HEK293 (cell line): ENCODE measurements at regions not wholly inside any gene's neighbourhood (a gene's known extent, or its start where the extent isn't known, plus 50 kb on each side); places are given as distances from the start of the nearest gene placed in this dataset.

Experiments
- CTCF ChIA-PET: fragments of 350-600 bp; formaldehyde crosslinking; extraction: SDS; loops from one replicate; lab custom pipeline; 2021; ENCODE audit warnings: antibody characterized with exemption; lab: Yijun Ruan, JAX
- POLR2A ChIA-PET: fragments of 300-600 bp; formaldehyde crosslinking; extraction: SDS; loops from one replicate; lab custom pipeline; 2020; ENCODE audit warnings: antibody characterized with exemption, inconsistent platforms; lab: Yijun Ruan, JAX
- H3K27ac ChIP-seq: fragments of 200-500 bp; sonication (Bioruptor generic); 2 replicates; pipeline ENCODE4 v1.5.1; 2014; ENCODE audit warnings: low read depth, low read length, control low read depth, inconsistent platforms; ENCODE audit errors: extremely low read depth
- H3K36me3 ChIP-seq, 2 experiments: fragments of 200-500 bp in 1 of 2; sonication (Bioruptor generic) in 1 of 2; 1 replicate in 1 of 2; 2 replicates in 1 of 2; pipeline ENCODE4 v1.5.1; 2014 to 2017; ENCODE audit warnings: inconsistent platforms in 2 of 2, low read length in 2 of 2; ENCODE audit not compliant: control insufficient read depth in 2 of 2, insufficient read depth in 1 of 2
- H3K4me1 ChIP-seq: fragments of 200-500 bp; sonication (Bioruptor generic); 2 replicates; pipeline ENCODE4 v1.5.1; 2014; ENCODE audit warnings: mild to moderate bottlenecking, low read length, inconsistent platforms; ENCODE audit not compliant: control insufficient read depth, insufficient read depth
- H3K4me3 ChIP-seq: 2 replicates; pipeline ENCODE4 v1.5.1; 2011; ENCODE audit warnings: low read depth, mild to moderate bottlenecking, control low read depth, low read length, moderate library complexity
- H3K9me3 ChIP-seq: fragments of 200-500 bp; sonication (Bioruptor generic); 2 replicates; pipeline ENCODE4 v1.5.1; 2014; ENCODE audit warnings: low read depth, low read length, inconsistent platforms; ENCODE audit not compliant: control insufficient read depth, insufficient read depth
- IKZF3 ChIP-seq: fragments of 450-650 bp; IDR thresholded peaks from 2 replicates; pipeline ENCODE4 v1.5.0; 2018; ENCODE audit warnings: missing biosample characterization, mild to moderate bottlenecking, missing genetic modification characterization, moderate library complexity
- KLF1 ChIP-seq: fragments of 450-650 bp; formaldehyde crosslinking; IDR thresholded peaks from 2 replicates; pipeline ENCODE4 v1.5.1; 2016; ENCODE audit warnings: missing biosample characterization, missing genetic modification characterization
- OVOL3 ChIP-seq: fragments of 450-650 bp; formaldehyde crosslinking; IDR thresholded peaks from 2 replicates; pipeline ENCODE4 v1.5.1; 2016; ENCODE audit warnings: missing biosample characterization, missing genetic modification characterization
- PRDM2 ChIP-seq: fragments of 450-650 bp; formaldehyde crosslinking; IDR thresholded peaks from 2 replicates; pipeline ENCODE4 v1.5.1; 2016; ENCODE audit warnings: missing biosample characterization, missing genetic modification characterization, borderline replicate concordance
- PRDM4 ChIP-seq: fragments of 450-650 bp; formaldehyde crosslinking; IDR thresholded peaks from 2 replicates; pipeline ENCODE4 v1.5.1; 2017; ENCODE audit warnings: missing biosample characterization, missing genetic modification characterization
- SCRT2 ChIP-seq: fragments of 450-650 bp; formaldehyde crosslinking; IDR thresholded peaks from 2 replicates; pipeline ENCODE4 v1.5.1; 2016; ENCODE audit warnings: missing biosample characterization, missing genetic modification characterization
- SP3 ChIP-seq: fragments of 450-650 bp; formaldehyde crosslinking; IDR thresholded peaks from 2 replicates; pipeline ENCODE4 v1.5.1; 2016; ENCODE audit warnings: missing biosample characterization, missing genetic modification characterization
- WT1 ChIP-seq: fragments of 450-650 bp; formaldehyde crosslinking; IDR thresholded peaks from 2 replicates; pipeline ENCODE4 v1.5.1; 2016; ENCODE audit warnings: missing biosample characterization, missing genetic modification characterization
- ZBTB1 ChIP-seq: fragments of 450-650 bp; formaldehyde crosslinking; IDR thresholded peaks from 2 replicates; pipeline ENCODE4 v1.5.1; 2016; ENCODE audit warnings: missing biosample characterization, missing genetic modification characterization
- ZBTB20 ChIP-seq: fragments of 450-650 bp; formaldehyde crosslinking; IDR thresholded peaks from 2 replicates; pipeline ENCODE4 v1.5.1; 2016; ENCODE audit warnings: missing biosample characterization, missing genetic modification characterization
- ZBTB44 ChIP-seq: fragments of 450-650 bp; IDR thresholded peaks from 2 replicates; pipeline ENCODE4 v1.5.1; 2018; ENCODE audit warnings: missing biosample characterization, mild to moderate bottlenecking, missing genetic modification characterization
- ZNF114 ChIP-seq: fragments of 450-650 bp; formaldehyde crosslinking; IDR thresholded peaks from 2 replicates; pipeline ENCODE4 v1.5.0; 2017; ENCODE audit warnings: missing biosample characterization, missing genetic modification characterization
- ZNF146 ChIP-seq: fragments of 450-650 bp; formaldehyde crosslinking; IDR thresholded peaks from 2 replicates; pipeline ENCODE4 v1.5.1; 2016; ENCODE audit warnings: missing biosample characterization, missing genetic modification characterization
- ZNF221 ChIP-seq: fragments of 450-650 bp; formaldehyde crosslinking; IDR thresholded peaks from 2 replicates; pipeline ENCODE4 v1.5.1; 2017; ENCODE audit warnings: missing biosample characterization, missing genetic modification characterization, borderline replicate concordance
- ZNF239 ChIP-seq: fragments of 450-650 bp; formaldehyde crosslinking; IDR thresholded peaks from 2 replicates; pipeline ENCODE4 v1.5.1; 2016; ENCODE audit warnings: missing biosample characterization, missing genetic modification characterization
- ZNF354C ChIP-seq: fragments of 450-650 bp; formaldehyde crosslinking; IDR thresholded peaks from 2 replicates; pipeline ENCODE4 v1.5.1; 2016; ENCODE audit warnings: missing biosample characterization, missing genetic modification characterization, low read depth, borderline replicate concordance
- ZNF366 ChIP-seq: fragments of 450-650 bp; formaldehyde crosslinking; conservative IDR thresholded peaks from 2 replicates; pipeline ENCODE4 v1.5.1; 2016; ENCODE audit warnings: missing biosample characterization, missing genetic modification characterization
- ZNF544 ChIP-seq: fragments of 450-650 bp; formaldehyde crosslinking; IDR thresholded peaks from 2 replicates; pipeline ENCODE4 v1.5.0; 2017; ENCODE audit warnings: missing biosample characterization, missing genetic modification characterization
- ZNF548 ChIP-seq: fragments of 450-650 bp; formaldehyde crosslinking; IDR thresholded peaks from 2 replicates; pipeline ENCODE4 v1.5.1; 2016; ENCODE audit warnings: missing biosample characterization, missing genetic modification characterization
- ZNF560 ChIP-seq: fragments of 450-650 bp; formaldehyde crosslinking; IDR thresholded peaks from 2 replicates; pipeline ENCODE4 v1.5.1; 2017; ENCODE audit warnings: missing biosample characterization, missing genetic modification characterization, borderline replicate concordance
- ZNF580 ChIP-seq: fragments of 450-650 bp; formaldehyde crosslinking; IDR thresholded peaks from 2 replicates; pipeline ENCODE4 v1.5.1; 2016; ENCODE audit warnings: missing biosample characterization, missing genetic modification characterization
- ZNF670 ChIP-seq: fragments of 450-650 bp; formaldehyde crosslinking; IDR thresholded peaks from 2 replicates; pipeline ENCODE4 v1.5.1; 2016; ENCODE audit warnings: missing biosample characterization, missing genetic modification characterization, low read depth
- ZNF707 ChIP-seq: fragments of 450-650 bp; formaldehyde crosslinking; IDR thresholded peaks from 2 replicates; pipeline ENCODE4 v1.5.1; 2016; ENCODE audit warnings: missing biosample characterization, missing genetic modification characterization
- ZNF791 ChIP-seq: fragments of 450-650 bp; formaldehyde crosslinking; IDR thresholded peaks from 2 replicates; pipeline ENCODE4 v1.5.1; 2016; ENCODE audit warnings: missing biosample characterization, missing genetic modification characterization
- ZNF830 ChIP-seq: fragments of 450-650 bp; IDR thresholded peaks from 2 replicates; pipeline ENCODE4 v1.5.0; 2018; ENCODE audit warnings: missing biosample characterization, missing genetic modification characterization, low read depth, mild to moderate bottlenecking, moderate library complexity
- ZNF843 ChIP-seq: fragments of 450-650 bp; formaldehyde crosslinking; IDR thresholded peaks from 2 replicates; pipeline ENCODE4 v1.5.1; 2016; ENCODE audit warnings: missing biosample characterization, missing genetic modification characterization
- ZSCAN23 ChIP-seq: fragments of 450-650 bp; formaldehyde crosslinking; IDR thresholded peaks from 2 replicates; pipeline ENCODE4 v1.5.1; 2016; ENCODE audit warnings: missing biosample characterization, missing genetic modification characterization
- ZSCAN4 ChIP-seq: fragments of 450-650 bp; formaldehyde crosslinking; IDR thresholded peaks from 2 replicates; pipeline ENCODE4 v1.5.1; 2017; ENCODE audit warnings: missing biosample characterization, missing genetic modification characterization

- H3K4me3 ChIP-seq: no peak overlapping the region
- H3K36me3 ChIP-seq: no peaks in the 10 kb centered on the region
- TF ChIP-seq IKZF3 (tag by site-specific recombination) (no peak), ZNF670 (tag by site-specific recombination) (no peak), KLF1 (tag by site-specific recombination) (no peak), ZBTB1 (tag by site-specific recombination) (no peak), ZNF843 (tag by site-specific recombination) (no peak), ZNF707 (tag by site-specific recombination) (no peak), ZNF354C (no peak), ZNF548 (tag by site-specific recombination) (no peak), ZBTB44 (tag by site-specific recombination) (no peak), ZNF580 (no peak), ZBTB20 (tag by site-specific recombination) (no peak), ZNF560 (tag by site-specific recombination) (no peak), ZNF114 (tag by site-specific recombination) (no peak), SCRT2 (tag by site-specific recombination) (no peak), ZNF544 (no peak), PRDM4 (no peak), OVOL3 (tag by site-specific recombination) (no peak), ZNF366 (no peak), WT1 (no peak)
- no peak overlapping the region for H3K27ac ChIP-seq
- POLR2A ChIA-PET: no interaction called here
- CTCF ChIA-PET: no interaction called here
- H3K4me1 ChIP-seq: no peaks in the 10 kb centered on the region
- no peaks in the 10 kb centered on the region for H3K9me3 ChIP-seq
These were observed 558.4 kb downstream of the TMEM135 start for GRCh38 chr11:87596176-87596575.

- Histone ChIP-seq H3K36me3 (no peaks in the 10 kb centered on the region), H3K4me1 (no peaks in the 10 kb centered on the region), H3K4me3 (no peak overlapping the region), H3K27ac (no peak overlapping the region), H3K9me3 (no peaks in the 10 kb centered on the region)
- ChIA-PET POLR2A (no interaction called here), CTCF (no interaction called here)
- TF ChIP-seq ZSCAN23 (tag by site-specific recombination) (no peak), ZNF221 (no peak), ZNF830 (tag by site-specific recombination) (no peak), KLF1 (tag by site-specific recombination) (no peak), ZNF146 (tag by site-specific recombination) (no peak), ZNF791 (tag by site-specific recombination) (no peak), SP3 (tag by site-specific recombination) (no peak), PRDM2 (tag by site-specific recombination) (no peak), ZSCAN4 (no peak), ZNF239 (tag by site-specific recombination) (no peak), WT1 (no peak)
These were observed 551.3 kb downstream of the TMEM135 start for GRCh38 chr11:87589082-87589481.
